ENCODE measurements at regions not wholly inside any gene's neighbourhood (a gene's known extent, or its start where the extent isn't known, plus 50 kb on each side); places are given as distances from the start of the nearest gene placed in this dataset.

GRCh38 chr2:221283896-221284545, 288.1 kb downstream of the EPHA4 start (continued):
- TF ChIP-seq SNAPC2 (CRISPR knock-in tag; IDR thresholded peaks at IDR 0.05) (no peak), ZUFSP (CRISPR knock-in tag; IDR thresholded peaks at IDR 0.05; ENCODE audit: borderline replicate concordance) (no peak), TFAP4 (IDR thresholded peaks at IDR 0.05; ENCODE audit: borderline replicate concordance, low read depth) (no peak), KLF6 (CRISPR knock-in tag; IDR thresholded peaks at IDR 0.05) (no peak), ZNF550 (CRISPR knock-in tag; IDR thresholded peaks at IDR 0.05; ENCODE audit: borderline replicate concordance) (no peak), SRSF4 (IDR thresholded peaks at IDR 0.05; ENCODE audit: low read depth, low read length, poor library complexity, severe bottlenecking) (no peak), TFDP1 (CRISPR knock-in tag; IDR thresholded peaks at IDR 0.05; ENCODE audit: borderline replicate concordance) (no peak), AKAP8 (CRISPR knock-in tag; IDR thresholded peaks at IDR 0.05) (no peak), GATAD2A (CRISPR knock-in tag; IDR thresholded peaks at IDR 0.05) (no peak), ZNF761 (CRISPR knock-in tag; conservative IDR thresholded peaks at IDR 0.05) (no peak)

DNA sequence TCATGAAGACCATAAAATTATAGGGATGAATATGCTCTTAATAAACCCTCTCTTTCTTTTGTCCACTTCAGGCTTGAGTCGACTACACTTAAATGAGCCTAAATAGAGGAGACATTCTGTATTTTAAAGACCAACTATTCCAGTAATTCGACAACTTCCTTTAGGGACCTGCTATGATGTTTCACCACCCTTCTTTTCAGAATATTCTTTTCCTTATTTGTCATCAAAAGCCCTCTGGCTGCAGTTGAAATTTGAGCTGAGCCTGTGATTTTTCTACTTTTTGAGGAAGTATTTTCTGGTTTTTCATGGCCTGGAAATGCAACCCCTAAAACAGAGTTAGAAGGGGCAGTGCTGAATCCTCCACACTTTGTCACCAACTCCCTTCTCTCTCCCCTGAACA, 287.0 kb downstream of the EPHA4 start:
- Histone ChIP-seq H3K36me3 (replicated peaks in 1 of 2; ENCODE audit: control insufficient read depth in 1 of 2, insufficient read depth in 2 of 2, low read length in 2 of 2) (no peaks in the 10 kb centered on the region), H3K4me1 (ENCODE audit: insufficient read depth, low read length) (no peaks in the 10 kb centered on the region), H2AFZ (ENCODE audit: low read length) (no peak overlapping the region), H3K79me2 (ENCODE audit: insufficient read depth, low read length) (no peaks in the 10 kb centered on the region), H3K4me2 (ENCODE audit: low read depth, low read length) (no peak overlapping the region), H3K9me3 (ENCODE audit: low read length) (no peaks in the 10 kb centered on the region), H3K27ac (ENCODE audit: extremely low read length, insufficient read depth, low read length) (no peak overlapping the region), H3K4me3 (replicated peaks in 1 of 3; ENCODE audit: insufficient read depth in 1 of 3, low read depth in 2 of 3, low read length in 3 of 3) (no peak overlapping the region), H4K20me1 (ENCODE audit: insufficient read depth, low read length) (no peaks in the 10 kb centered on the region), H3K27me3 (ENCODE audit: control insufficient read depth in 1 of 2, insufficient read depth in 2 of 2, low read length in 2 of 2) (no peaks in the 10 kb centered on the region), H3K9ac (ENCODE audit: insufficient read depth, low read depth, low read length) (no peak overlapping the region)
- CTCF ChIA-PET (ENCODE audit: low intra/inter-chr PET ratio, low total read pairs) = no interaction called here
- no peak for DNase-seq (ENCODE audit: low spot score)
- in situ Hi-C loops (cut with HindIII; ENCODE audit: extremely low pct_ligation_motif_present, low pct_unique_long_range_greater_than_20kb) = no loop called here
- BruUV-seq (replicated peaks) = no TSS peak
- intact Hi-C loops (cut with micrococcal nuclease; ENCODE audit: unreplicated experiment) = no loop called here
- POLR2A ChIA-PET = no interaction called here
- no peak for ATAC-seq
- FAIRE-seq = no peak
- 0% methylated on average over 2 of the region's 2 CpGs for WGBS (ENCODE audit: low lambda C conversion rate)
- TF ChIP-seq TOPORS (CRISPR knock-in tag; IDR thresholded peaks at IDR 0.05) (no peak), ZNF136 (CRISPR knock-in tag; IDR thresholded peaks at IDR 0.05; ENCODE audit: low read depth) (no peak), MAZ (IDR thresholded peaks at IDR 0.05; ENCODE audit: borderline replicate concordance, low read depth, low read length) (no peak), MAZ (CRISPR knock-in tag; IDR thresholded peaks at IDR 0.05; ENCODE audit: low read depth) (no peak), ZNF737 (CRISPR knock-in tag; IDR thresholded peaks at IDR 0.05; ENCODE audit: borderline replicate concordance) (no peak), U2AF1 (optimal IDR thresholded peaks at IDR 0.05; ENCODE audit: low read depth, low read length) (no peak), ZNF513 (CRISPR knock-in tag; conservative IDR thresholded peaks at IDR 0.05) (no peak)
- TF ChIP-seq, protein P1, sequence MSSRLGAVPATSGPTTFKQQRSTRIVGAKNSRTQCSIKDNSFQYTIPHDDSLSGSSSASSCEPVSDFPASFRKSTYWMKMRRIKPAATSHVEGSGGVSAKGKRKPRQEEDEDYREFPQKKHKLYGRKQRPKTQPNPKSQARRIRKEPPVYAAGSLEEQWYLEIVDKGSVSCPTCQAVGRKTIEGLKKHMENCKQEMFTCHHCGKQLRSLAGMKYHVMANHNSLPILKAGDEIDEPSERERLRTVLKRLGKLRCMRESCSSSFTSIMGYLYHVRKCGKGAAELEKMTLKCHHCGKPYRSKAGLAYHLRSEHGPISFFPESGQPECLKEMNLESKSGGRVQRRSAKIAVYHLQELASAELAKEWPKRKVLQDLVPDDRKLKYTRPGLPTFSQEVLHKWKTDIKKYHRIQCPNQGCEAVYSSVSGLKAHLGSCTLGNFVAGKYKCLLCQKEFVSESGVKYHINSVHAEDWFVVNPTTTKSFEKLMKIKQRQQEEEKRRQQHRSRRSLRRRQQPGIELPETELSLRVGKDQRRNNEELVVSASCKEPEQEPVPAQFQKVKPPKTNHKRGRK (CRISPR knock-in tag; IDR thresholded peaks at IDR 0.05) = no peak
